ENCODE measurements at regions not wholly inside any gene's neighbourhood (a gene's known extent, or its start where the extent isn't known, plus 50 kb on each side); places are given as distances from the start of the nearest gene placed in this dataset.
"Not testable (repeated sequence)": the region's sequence is repeated elsewhere in the genome, so short reads cannot be mapped to it uniquely, and the experiment has no call there.

GRCh38 chr2:158866082-158866481 lies 71.0 kb downstream of the DAPL1 start:
- DNase-seq (ENCODE audit: low read depth): not testable (repeated sequence)

GRCh38 chr2:158867531-158868191 lies 72.5 kb downstream of the DAPL1 start:
- not testable (repeated sequence) for DNase-seq (ENCODE audit: low read depth)

GRCh38 chr2:158868386-158868785 lies 73.3 kb downstream of the DAPL1 start:
- DNase-seq (ENCODE audit: low read depth): not testable (repeated sequence)

GRCh38 chr2:158869122-158869521 lies 74.0 kb downstream of the DAPL1 start:
- DNase-seq (ENCODE audit: low read depth): not testable (repeated sequence)

GRCh38 chr2:158869609-158870008 lies 74.5 kb downstream of the DAPL1 start:
- not testable (repeated sequence) for DNase-seq (ENCODE audit: low read depth)

GRCh38 chr2:158878003-158878402 lies 82.9 kb downstream of the DAPL1 start:
- DNase-seq (ENCODE audit: low read depth): no peak

GRCh38 chr2:158879229-158879903 lies 84.2 kb downstream of the DAPL1 start:
- DNase-seq (ENCODE audit: low read depth): no peak

GRCh38 chr2:158882297-158882696 lies 86.1 kb upstream of the TANC1 start:
- no peak for DNase-seq (ENCODE audit: low read depth)

GRCh38 chr2:158884552-158884951 lies 83.9 kb upstream of the TANC1 start:
- DNase-seq (ENCODE audit: low read depth): not testable (repeated sequence)

- not testable (repeated sequence) for DNase-seq (ENCODE audit: low read depth)
Observed at GRCh38 chr2:158885018-158885678, 83.3 kb upstream of the TANC1 start.

GRCh38 chr2:158885679-158886050 lies 82.8 kb upstream of the TANC1 start:
- DNase-seq (ENCODE audit: low read depth): not testable (repeated sequence)

- DNase-seq (ENCODE audit: low read depth): no peak
Observed at GRCh38 chr2:158889135-158889853, 79.1 kb upstream of the TANC1 start.

- no peak for DNase-seq (ENCODE audit: low read depth)
Observed at GRCh38 chr2:158890296-158890905, 78.0 kb upstream of the TANC1 start.

GRCh38 chr2:158893026-158893425 lies 75.4 kb upstream of the TANC1 start:
- DNase-seq (ENCODE audit: low read depth): peak; percentile 3

- no peak for DNase-seq (ENCODE audit: low read depth)
Observed at GRCh38 chr2:158893474-158893873, 75.0 kb upstream of the TANC1 start.

- no peak for DNase-seq (ENCODE audit: low read depth)
Observed at GRCh38 chr2:158894078-158894477, 74.4 kb upstream of the TANC1 start.

GRCh38 chr2:158894572-158894971 lies 73.9 kb upstream of the TANC1 start:
- DNase-seq (ENCODE audit: low read depth): no peak

GRCh38 chr2:158900345-158900744 lies 68.1 kb upstream of the TANC1 start:
- DNase-seq (ENCODE audit: low read depth): no peak

- DNase-seq (ENCODE audit: low read depth): no peak
Observed at GRCh38 chr2:158902005-158902398, 66.4 kb upstream of the TANC1 start.

- no peak for DNase-seq (ENCODE audit: low read depth)
Observed at GRCh38 chr2:158903711-158904405, 64.6 kb upstream of the TANC1 start.

GRCh38 chr2:158904627-158905177 lies 63.7 kb upstream of the TANC1 start:
- no peak for DNase-seq (ENCODE audit: low read depth)

Measured in fibroblast of the conjunctiva (primary cell).